GM10248 (cell line): ENCODE measurements at regions not wholly inside any gene's neighbourhood (a gene's known extent, or its start where the extent isn't known, plus 50 kb on each side); places are given as distances from the start of the nearest gene placed in this dataset.

Experiments used
- CTCF ChIA-PET: fragments of 300-600 bp; sonication (Branson Sonifier 250); formaldehyde crosslinking; extraction: SDS; loops from one replicate; lab custom pipeline; 2021; ENCODE audit warnings: antibody characterized with exemption; lab: Yijun Ruan, JAX
- POLR2A ChIA-PET: fragments of 350-650 bp; sonication (Branson Sonifier 250); formaldehyde crosslinking; extraction: SDS; loops from one replicate; lab custom pipeline; 2020; ENCODE audit warnings: antibody characterized with exemption; lab: Yijun Ruan, JAX
- DNase-seq: peaks from one replicate; pipeline ENCODE4 v3.0.0; 2012; ENCODE audit errors: extremely low spot score
- CTCF ChIP-seq: IDR thresholded peaks from 2 replicates; pipeline ENCODE4 v1.5.1; 2012; ENCODE audit warnings: mild to moderate bottlenecking, low read depth; ENCODE audit errors: extremely low read depth, missing control alignments, control extremely low read depth

DNA sequence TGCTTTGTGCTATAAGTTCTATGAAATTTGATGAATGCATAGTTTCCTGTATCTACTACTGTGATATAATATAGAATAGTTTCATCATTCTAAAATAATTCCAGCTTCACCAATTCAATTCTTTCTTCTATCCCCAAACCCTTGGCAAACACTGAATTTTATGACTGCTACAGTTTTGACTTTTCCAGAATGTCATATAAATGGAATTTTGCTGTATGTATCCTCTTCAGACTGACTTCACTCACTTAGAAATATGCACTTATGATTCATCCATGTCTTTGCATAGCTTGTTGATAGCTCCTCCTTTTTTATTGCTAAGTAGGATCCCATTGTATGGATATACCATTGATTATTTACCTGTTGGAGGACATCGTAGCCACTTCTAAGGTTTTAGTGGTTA is 89.1 kb upstream of the HS3ST3A1 start:
- DNase-seq, result no peak
- CTCF ChIA-PET, result interaction anchor here (1.1 kb wide), 1 partner anchor 15 kb away, joined by 3 read pairs; no protein-coding TSS in a partner anchor
- no peak for TF ChIP-seq CTCF
- POLR2A ChIA-PET, result no interaction called here

DNA sequence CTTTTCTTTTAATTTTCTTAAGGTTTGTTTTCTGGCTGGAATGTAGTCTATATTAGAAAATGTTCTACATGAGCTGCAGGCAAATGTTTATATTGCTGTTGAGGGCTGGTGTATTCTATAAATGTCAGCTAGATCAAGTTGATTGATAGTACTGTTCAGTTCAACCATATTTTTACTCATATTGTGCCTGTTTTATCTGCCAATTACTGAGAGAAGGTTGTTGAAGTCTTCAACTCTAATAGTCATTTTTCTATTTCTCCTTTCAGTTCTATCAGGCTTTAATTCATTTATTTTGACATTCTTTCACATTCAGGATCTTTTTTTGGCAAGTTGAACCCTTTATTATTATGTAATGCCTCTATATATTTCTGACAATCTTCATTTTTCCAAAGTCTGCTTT is 93.2 kb upstream of the HS3ST3A1 start:
- no peak for TF ChIP-seq CTCF
- DNase-seq, result no peak
- ChIA-PET CTCF (interaction anchor here (1.1 kb wide), 1 partner anchor 14 kb away, joined by 3 read pairs; no protein-coding TSS in a partner anchor), POLR2A (no interaction called here)

- POLR2A ChIA-PET, result no interaction called here
- CTCF ChIA-PET, result no interaction called here
- no peak for DNase-seq
- TF ChIP-seq CTCF, result no peak
These were observed 97.1 kb upstream of the HS3ST3A1 start for GRCh38 chr17:13698832-13699231.

DNA sequence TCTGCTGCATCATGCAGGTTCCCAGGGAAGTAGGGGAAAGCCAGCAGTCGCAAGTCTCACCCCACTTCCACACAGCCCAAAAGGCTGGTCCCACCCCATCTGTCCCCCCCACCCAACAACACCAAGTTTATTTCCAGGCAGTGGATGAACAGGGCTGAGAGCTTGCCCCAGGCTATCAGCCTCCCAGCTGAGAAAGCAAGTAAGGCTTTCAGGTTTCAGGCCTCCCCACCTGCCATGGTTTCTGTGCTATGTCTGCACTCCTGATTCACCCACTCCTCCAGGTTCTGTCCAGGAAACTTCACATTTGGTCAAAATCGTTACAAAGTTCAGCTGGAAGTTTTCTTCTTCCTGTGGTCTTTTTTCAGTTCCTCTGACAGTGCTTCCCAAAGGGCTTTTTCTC is 97.5 kb upstream of the HS3ST3A1 start:
- ChIA-PET POLR2A (no interaction called here), CTCF (no interaction called here)
- no peak for DNase-seq
- TF ChIP-seq CTCF, result no peak

GRCh38 chr17:13702266-13702665 is 100.5 kb upstream of the HS3ST3A1 start:
- CTCF ChIA-PET, result no interaction called here
- POLR2A ChIA-PET, result no interaction called here
- DNase-seq, result no peak
- TF ChIP-seq CTCF, result no peak

- DNase-seq, result no peak
- POLR2A ChIA-PET, result no interaction called here
- TF ChIP-seq CTCF, result no peak
- CTCF ChIA-PET, result interaction anchor here (1.4 to 1.7 kb wide), 2 partner anchors 11 to 21 kb away, joined by 4 to 7 read pairs; no protein-coding TSS in a partner anchor
These were observed 102.6 kb upstream of the HS3ST3A1 start for GRCh38 chr17:13704333-13704732.

- CTCF ChIA-PET, result no interaction called here
- no peak for TF ChIP-seq CTCF
- POLR2A ChIA-PET, result no interaction called here
- no peak for DNase-seq
These were observed 103.5 kb upstream of the HS3ST3A1 start for GRCh38 chr17:13705221-13705620.
